ENCODE measurements at regions not wholly inside any gene's neighbourhood (a gene's known extent, or its start where the extent isn't known, plus 50 kb on each side); places are given as distances from the start of the nearest gene placed in this dataset.

GRCh38 chr18:42364766-42365165, 409.7 kb downstream of the PIK3C3 start:
- no peak for TF ChIP-seq TAF1 (IDR thresholded peaks at IDR 0.05; ENCODE audit: low read depth, low read length)
- TF ChIP-seq SPI1 (IDR thresholded peaks at IDR 0.05; ENCODE audit: low read depth, low read length), result no peak
